RWPE2 (cell line): ENCODE measurements at regions not wholly inside any gene's neighbourhood (a gene's known extent, or its start where the extent isn't known, plus 50 kb on each side); places are given as distances from the start of the nearest gene placed in this dataset.

Source experiments
- ATAC-seq: fragments of 200-7000 bp; cut with Tn5 transposase; 3 replicates; pipeline ENCODE4 v1.9.1; 2021; ENCODE audit warnings: low read depth
- DNase-seq: peaks from one replicate; pipeline ENCODE4 v3.0.0-alpha.2; 2020; ENCODE audit warnings: low spot score
- H3K27ac ChIP-seq: fragments of 450-650 bp; 2 replicates; pipeline ENCODE4 v1.5.1; 2017; ENCODE audit warnings: mild to moderate bottlenecking; ENCODE audit not compliant: poor library complexity, severe bottlenecking
- H3K27me3 ChIP-seq: fragments of 250-450 bp; sonication (Bioruptor Pico); 2 replicates; pipeline ENCODE4 v1.5.1; 2021; ENCODE audit warnings: mild to moderate bottlenecking, moderate library complexity; ENCODE audit not compliant: insufficient read depth, poor library complexity, severe bottlenecking
- H3K36me3 ChIP-seq: fragments of 250-450 bp; sonication (Bioruptor Pico); 2 replicates; pipeline ENCODE4 v1.5.1; 2020; ENCODE audit warnings: low read depth, mild to moderate bottlenecking, moderate library complexity
- H3K4me1 ChIP-seq: fragments of 250-450 bp; sonication (Bioruptor Pico); 2 replicates; pipeline ENCODE4 v1.5.1; 2021; ENCODE audit warnings: mild to moderate bottlenecking, moderate library complexity; ENCODE audit not compliant: insufficient read depth, poor library complexity, severe bottlenecking
- H3K4me3 ChIP-seq: fragments of 250-450 bp; sonication (Bioruptor Pico); 2 replicates; pipeline ENCODE4 v1.5.1; 2021; ENCODE audit warnings: mild to moderate bottlenecking, moderate library complexity; ENCODE audit not compliant: severe bottlenecking
- H3K9me3 ChIP-seq: fragments of 250-450 bp; sonication (Bioruptor Pico); 2 replicates; pipeline ENCODE4 v1.5.1; 2021; ENCODE audit warnings: mild to moderate bottlenecking, moderate library complexity; ENCODE audit not compliant: severe bottlenecking
- TF ChIP-seq, protein P1 (sequence below): fragments of 450-650 bp; IDR thresholded peaks from one replicate; pipeline ENCODE4 v1.5.1; 2017; ENCODE audit warnings: mild to moderate bottlenecking, moderate library complexity; ENCODE audit not compliant: poor library complexity, severe bottlenecking

DNA sequence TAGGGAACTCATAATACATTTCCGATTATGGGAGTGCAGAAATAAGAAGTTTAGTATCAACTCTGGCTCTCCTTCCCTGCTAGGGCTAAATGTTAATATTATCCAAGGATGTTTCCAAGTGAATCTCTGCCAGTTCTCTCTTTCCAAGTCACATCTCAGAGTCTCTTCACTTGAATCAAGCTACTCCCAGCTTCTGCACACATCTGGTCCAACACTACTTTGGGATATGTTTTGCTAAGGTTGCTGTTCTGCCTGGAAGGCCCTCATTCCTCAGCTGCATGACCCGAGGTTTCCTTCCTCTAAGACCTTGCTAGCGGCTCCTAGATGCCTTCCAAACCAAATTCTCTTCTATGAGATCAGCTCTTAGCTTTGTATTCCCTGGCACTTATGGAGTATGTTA is 331.8 kb downstream of the GJA1 start:
- Histone ChIP-seq H3K27me3 (no peaks in the 10 kb centered on the region), H3K4me3 (no peak overlapping the region), H3K9me3 (no peaks in the 10 kb centered on the region), H3K27ac (no peak overlapping the region), H3K4me1 (no peaks in the 10 kb centered on the region), H3K36me3 (no peaks in the 10 kb centered on the region)
- DNase-seq (no peak), ATAC-seq (no peak)
- TF ChIP-seq, protein P1, sequence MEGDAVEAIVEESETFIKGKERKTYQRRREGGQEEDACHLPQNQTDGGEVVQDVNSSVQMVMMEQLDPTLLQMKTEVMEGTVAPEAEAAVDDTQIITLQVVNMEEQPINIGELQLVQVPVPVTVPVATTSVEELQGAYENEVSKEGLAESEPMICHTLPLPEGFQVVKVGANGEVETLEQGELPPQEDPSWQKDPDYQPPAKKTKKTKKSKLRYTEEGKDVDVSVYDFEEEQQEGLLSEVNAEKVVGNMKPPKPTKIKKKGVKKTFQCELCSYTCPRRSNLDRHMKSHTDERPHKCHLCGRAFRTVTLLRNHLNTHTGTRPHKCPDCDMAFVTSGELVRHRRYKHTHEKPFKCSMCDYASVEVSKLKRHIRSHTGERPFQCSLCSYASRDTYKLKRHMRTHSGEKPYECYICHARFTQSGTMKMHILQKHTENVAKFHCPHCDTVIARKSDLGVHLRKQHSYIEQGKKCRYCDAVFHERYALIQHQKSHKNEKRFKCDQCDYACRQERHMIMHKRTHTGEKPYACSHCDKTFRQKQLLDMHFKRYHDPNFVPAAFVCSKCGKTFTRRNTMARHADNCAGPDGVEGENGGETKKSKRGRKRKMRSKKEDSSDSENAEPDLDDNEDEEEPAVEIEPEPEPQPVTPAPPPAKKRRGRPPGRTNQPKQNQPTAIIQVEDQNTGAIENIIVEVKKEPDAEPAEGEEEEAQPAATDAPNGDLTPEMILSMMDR, result no peak

DNA sequence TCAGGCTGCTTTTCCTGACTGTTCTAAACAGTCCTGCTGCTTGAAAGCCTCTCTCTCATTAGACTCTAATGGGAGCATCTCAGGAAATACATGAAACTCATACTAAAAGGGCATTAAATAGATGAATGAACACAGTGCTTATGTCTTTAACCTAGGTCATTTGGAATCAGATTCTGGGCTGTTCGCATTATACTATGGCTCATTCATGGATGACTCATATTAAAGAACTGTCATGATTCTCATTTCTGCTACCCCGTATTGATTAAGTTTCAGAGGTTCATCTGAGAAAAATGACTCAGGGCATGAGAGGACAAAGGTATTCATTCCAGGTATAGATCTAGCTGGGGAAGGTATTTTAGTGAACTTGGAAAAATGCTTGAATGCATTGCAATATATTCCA is 335.5 kb downstream of the GJA1 start:
- no peaks in the 10 kb centered on the region for H3K27me3 ChIP-seq
- no peaks in the 10 kb centered on the region for H3K36me3 ChIP-seq
- H3K4me3 ChIP-seq, result no peak overlapping the region
- peak; percentile 78 for ATAC-seq
- H3K27ac ChIP-seq, result no peak overlapping the region
- TF ChIP-seq, protein P1, result no peak
- DNase-seq, result no peak
- H3K9me3 ChIP-seq, result no peaks in the 10 kb centered on the region
- no peaks in the 10 kb centered on the region for H3K4me1 ChIP-seq

DNA sequence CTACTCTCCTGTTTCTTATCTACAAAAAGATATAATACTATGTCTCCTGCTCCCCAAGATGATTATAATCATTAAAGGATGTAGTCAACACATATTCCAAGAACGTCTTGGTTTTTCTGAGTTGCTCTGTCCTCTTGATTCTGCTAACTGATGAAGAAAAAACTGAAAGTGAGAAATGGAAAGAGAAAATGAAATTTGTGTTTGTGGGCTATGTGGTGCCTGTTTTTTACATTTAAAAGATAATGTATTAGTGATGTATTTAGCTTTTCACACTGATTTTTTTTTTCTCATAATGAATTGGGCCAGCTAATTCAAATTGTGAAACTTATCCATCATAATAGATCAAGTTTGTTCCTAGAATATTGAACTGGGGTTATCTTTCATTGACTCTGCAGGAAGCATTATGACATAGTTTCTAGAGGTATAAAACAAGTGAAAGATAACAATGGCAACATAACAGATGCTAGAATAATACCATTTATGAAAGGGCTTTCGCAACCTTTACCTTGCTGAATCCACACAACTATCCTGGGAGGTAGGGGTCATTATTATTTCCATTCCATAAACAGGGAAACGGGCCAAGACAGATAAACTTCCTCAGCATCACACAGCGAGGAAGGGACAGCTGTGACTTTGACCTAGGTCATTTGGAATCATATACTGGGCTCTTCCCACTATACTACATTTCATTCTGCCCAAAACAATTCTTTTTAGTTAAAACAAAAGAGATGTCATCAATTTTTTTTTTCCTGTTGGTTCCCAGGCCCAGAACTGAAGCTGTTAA is 336.7 kb downstream of the GJA1 start:
- H3K9me3 ChIP-seq, result no peaks in the 10 kb centered on the region
- no peaks in the 10 kb centered on the region for H3K4me1 ChIP-seq
- no peak overlapping the region for H3K4me3 ChIP-seq
- TF ChIP-seq, protein P1, result no peak
- ATAC-seq (no peak), DNase-seq (no peak)
- no peak overlapping the region for H3K27ac ChIP-seq
- no peaks in the 10 kb centered on the region for H3K27me3 ChIP-seq
- H3K36me3 ChIP-seq, result no peaks in the 10 kb centered on the region

DNA sequence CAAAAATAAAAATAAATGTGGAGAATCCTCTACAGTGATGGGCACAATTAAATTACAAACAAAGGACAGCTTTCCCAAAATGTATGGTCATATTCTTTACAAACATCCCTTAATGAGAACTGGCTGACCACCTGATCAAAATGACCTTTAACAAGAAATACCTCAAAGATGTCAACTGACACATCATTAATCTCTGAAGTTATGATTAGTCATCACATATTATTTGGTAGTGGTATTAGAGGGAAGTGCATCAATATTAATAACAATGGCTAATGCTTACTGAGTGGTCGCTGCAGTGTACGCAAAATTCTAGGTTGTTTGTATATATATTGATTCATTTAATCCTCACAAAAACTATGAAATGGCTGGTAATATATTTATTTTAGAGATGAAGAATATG is 340.6 kb downstream of the GJA1 start:
- H3K27me3 ChIP-seq, result no peaks in the 10 kb centered on the region
- no peak overlapping the region for H3K4me3 ChIP-seq
- DNase-seq (no peak), ATAC-seq (no peak)
- no peak overlapping the region for H3K27ac ChIP-seq
- no peaks in the 10 kb centered on the region for H3K9me3 ChIP-seq
- H3K4me1 ChIP-seq, result peaks cover 5% of the 10 kb centered on the region
- TF ChIP-seq, protein P1, result no peak
- no peaks in the 10 kb centered on the region for H3K36me3 ChIP-seq
